Left ventricle myocardium inferior (tissue), 1 donor: ENCODE measurements at regions not wholly inside any gene's neighbourhood (a gene's known extent, or its start where the extent isn't known, plus 50 kb on each side); places are given as distances from the start of the nearest gene placed in this dataset.
"Not testable (repeated sequence)": the region's sequence is repeated elsewhere in the genome, so short reads cannot be mapped to it uniquely, and the experiment has no call there.

ENCODE experiments used
- DNase-seq: peaks from one replicate; pipeline ENCODE4 v3.0.0-alpha.2; 2020
- H3K27ac ChIP-seq: fragments of 200-600 bp; replicated peaks from 2 replicates; pipeline ENCODE4 v1.8.0; 2021
- H3K27me3 ChIP-seq: fragments of 200-600 bp; 2 replicates; pipeline ENCODE4 v1.8.0; 2021; ENCODE audit warnings: low read depth
- H3K36me3 ChIP-seq: fragments of 200-600 bp; 2 replicates; pipeline ENCODE4 v1.8.0; 2021
- H3K4me1 ChIP-seq: fragments of 200-600 bp; 2 replicates; pipeline ENCODE4 v1.8.0; 2021
- H3K4me3 ChIP-seq: fragments of 200-600 bp; 2 replicates; pipeline ENCODE4 v1.8.0; 2021; ENCODE audit warnings: mild to moderate bottlenecking, moderate library complexity
- H3K9me3 ChIP-seq: fragments of 200-600 bp; replicated peaks from 2 replicates; pipeline ENCODE4 v1.8.0; 2021
- intact Hi-C: fragments of 100-400 bp; cut with micrococcal nuclease; formaldehyde crosslinking; loops from one replicate; pipeline ENCODE4 v1.11.0; 2022
- TF ChIP-seq, protein P1 (sequence below): fragments of 200-600 bp; IDR thresholded peaks from 2 replicates; pipeline ENCODE4 v1.8.0; 2021; ENCODE audit warnings: antibody characterized with exemption, mild to moderate bottlenecking, borderline replicate concordance
- donor health status: DM: no; HTN: yes; CAD: no; lungs with severe emphysema.

DNA sequence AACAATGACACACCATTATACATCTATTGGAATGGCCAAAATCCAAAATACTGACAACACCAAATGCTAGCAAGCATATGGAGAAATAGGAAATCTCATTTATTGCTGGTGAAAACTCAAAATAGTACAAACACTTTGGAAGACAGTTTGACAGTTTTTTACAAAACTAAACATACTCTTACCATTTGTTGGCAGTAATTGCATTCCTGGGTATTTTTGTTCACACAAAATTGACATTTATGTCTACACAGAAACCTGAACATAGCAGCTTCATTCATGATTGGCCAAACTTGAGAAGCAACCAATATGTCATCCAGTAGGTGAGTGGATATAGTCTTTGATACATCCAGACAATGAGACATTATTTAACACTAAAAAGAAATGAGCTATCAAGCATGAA lies 489.9 kb downstream of the PLOD2 start:
- no peaks in the 10 kb centered on the region for H3K4me1 ChIP-seq
- no peaks in the 10 kb centered on the region for H3K27me3 ChIP-seq
- no peaks in the 10 kb centered on the region for H3K9me3 ChIP-seq
- no peak overlapping the region for H3K4me3 ChIP-seq
- no peak overlapping the region for H3K27ac ChIP-seq
- TF ChIP-seq, protein P1, sequence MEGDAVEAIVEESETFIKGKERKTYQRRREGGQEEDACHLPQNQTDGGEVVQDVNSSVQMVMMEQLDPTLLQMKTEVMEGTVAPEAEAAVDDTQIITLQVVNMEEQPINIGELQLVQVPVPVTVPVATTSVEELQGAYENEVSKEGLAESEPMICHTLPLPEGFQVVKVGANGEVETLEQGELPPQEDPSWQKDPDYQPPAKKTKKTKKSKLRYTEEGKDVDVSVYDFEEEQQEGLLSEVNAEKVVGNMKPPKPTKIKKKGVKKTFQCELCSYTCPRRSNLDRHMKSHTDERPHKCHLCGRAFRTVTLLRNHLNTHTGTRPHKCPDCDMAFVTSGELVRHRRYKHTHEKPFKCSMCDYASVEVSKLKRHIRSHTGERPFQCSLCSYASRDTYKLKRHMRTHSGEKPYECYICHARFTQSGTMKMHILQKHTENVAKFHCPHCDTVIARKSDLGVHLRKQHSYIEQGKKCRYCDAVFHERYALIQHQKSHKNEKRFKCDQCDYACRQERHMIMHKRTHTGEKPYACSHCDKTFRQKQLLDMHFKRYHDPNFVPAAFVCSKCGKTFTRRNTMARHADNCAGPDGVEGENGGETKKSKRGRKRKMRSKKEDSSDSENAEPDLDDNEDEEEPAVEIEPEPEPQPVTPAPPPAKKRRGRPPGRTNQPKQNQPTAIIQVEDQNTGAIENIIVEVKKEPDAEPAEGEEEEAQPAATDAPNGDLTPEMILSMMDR: no peak
- no peak for DNase-seq
- no peaks in the 10 kb centered on the region for H3K36me3 ChIP-seq
- intact Hi-C loops: no loop called here

GRCh38 chr3:145673838-145674237 lies 487.1 kb downstream of the PLOD2 start:
- Histone ChIP-seq H3K27ac (no peak overlapping the region), H3K9me3 (no peaks in the 10 kb centered on the region), H3K4me3 (no peak overlapping the region), H3K4me1 (no peaks in the 10 kb centered on the region), H3K36me3 (no peaks in the 10 kb centered on the region), H3K27me3 (no peaks in the 10 kb centered on the region)
- TF ChIP-seq, protein P1: no peak
- intact Hi-C loops: no loop called here
- DNase-seq: no peak

GRCh38 chr3:145678401-145678800 lies 482.6 kb downstream of the PLOD2 start:
- TF ChIP-seq, protein P1: no peak
- Histone ChIP-seq H3K4me1 (no peaks in the 10 kb centered on the region), H3K36me3 (no peaks in the 10 kb centered on the region), H3K27ac (no peak overlapping the region), H3K9me3 (no peaks in the 10 kb centered on the region), H3K4me3 (no peak overlapping the region), H3K27me3 (no peaks in the 10 kb centered on the region)
- no peak for DNase-seq
- intact Hi-C loops: no loop called here

DNA sequence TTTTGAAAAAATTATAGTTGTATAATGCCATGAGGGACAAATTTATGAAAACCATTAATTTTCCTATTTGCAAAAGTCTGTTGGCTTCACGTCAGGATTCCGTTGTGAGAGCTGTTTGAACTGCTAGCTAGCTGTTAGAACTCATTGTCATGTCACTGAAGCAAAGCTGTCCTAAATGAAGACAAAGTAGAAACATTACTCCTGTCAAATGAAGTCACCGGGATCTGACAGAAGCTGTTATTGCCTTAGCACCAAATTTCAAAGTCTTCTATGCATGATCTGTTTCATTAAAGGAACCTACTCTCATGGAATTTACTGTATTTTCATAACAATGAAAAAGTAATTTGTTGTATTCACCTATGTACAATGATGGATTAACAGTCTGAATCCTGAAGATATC lies 479.8 kb downstream of the PLOD2 start:
- DNase-seq: no peak
- no peaks in the 10 kb centered on the region for H3K4me1 ChIP-seq
- H3K36me3 ChIP-seq: no peaks in the 10 kb centered on the region
- no peak overlapping the region for H3K4me3 ChIP-seq
- H3K27ac ChIP-seq: no peak overlapping the region
- no peaks in the 10 kb centered on the region for H3K27me3 ChIP-seq
- intact Hi-C loops: no loop called here
- no peaks in the 10 kb centered on the region for H3K9me3 ChIP-seq
- TF ChIP-seq, protein P1: no peak

DNA sequence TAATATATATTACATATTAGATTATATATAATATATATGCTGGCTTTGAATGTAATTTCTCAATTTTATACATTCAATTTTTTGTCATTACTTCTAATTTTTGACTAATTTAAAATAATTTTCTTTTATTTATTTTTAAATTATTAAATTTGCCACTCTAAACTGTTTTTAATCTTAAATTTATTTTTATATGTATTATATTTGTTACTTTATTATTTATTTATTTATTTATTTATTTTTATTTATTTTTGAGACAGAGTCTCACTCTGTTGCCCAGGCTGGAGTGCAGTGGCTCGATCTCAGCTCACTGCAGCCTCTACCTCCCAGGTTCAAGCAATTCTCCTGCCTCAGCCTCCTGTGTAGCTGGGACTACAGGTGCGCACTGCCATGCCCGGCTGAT lies 473.0 kb downstream of the PLOD2 start:
- H3K27ac ChIP-seq, H3K4me3 ChIP-seq, H3K36me3 ChIP-seq, intact Hi-C loops, DNase-seq, H3K4me1 ChIP-seq, H3K27me3 ChIP-seq, H3K9me3 ChIP-seq: not testable (repeated sequence)

- Histone ChIP-seq H3K9me3 (no peaks in the 10 kb centered on the region), H3K36me3 (no peaks in the 10 kb centered on the region), H3K27me3 (no peaks in the 10 kb centered on the region), H3K4me1 (no peaks in the 10 kb centered on the region), H3K27ac (no peak overlapping the region), H3K4me3 (no peak overlapping the region)
- TF ChIP-seq, protein P1: no peak
- no peak for DNase-seq
- intact Hi-C loops: no loop called here
These were observed 468.2 kb downstream of the PLOD2 start for GRCh38 chr3:145692751-145693150.
